WTC11 (cell line): ENCODE measurements at regions not wholly inside any gene's neighbourhood (a gene's known extent, or its start where the extent isn't known, plus 50 kb on each side); places are given as distances from the start of the nearest gene placed in this dataset.

Experiments used
- PRDM15 ChIP-seq: sonication (generic); formaldehyde crosslinking; IDR thresholded peaks from 2 replicates; pipeline ENCODE4 v1.8.0; 2022; ENCODE audit warnings: missing genetic modification reagents
- ZNF121 ChIP-seq: sonication (generic); formaldehyde crosslinking; IDR thresholded peaks from 2 replicates; pipeline ENCODE4 v1.8.0; 2023; ENCODE audit warnings: missing genetic modification reagents
- TF ChIP-seq, protein P1 (sequence below): sonication (generic); formaldehyde crosslinking; IDR thresholded peaks from 2 replicates; pipeline ENCODE4 v1.8.1; 2022; ENCODE audit warnings: low read depth, missing genetic modification reagents, borderline replicate concordance
- TF ChIP-seq, protein P2 (sequence below): fragments of 200-600 bp; IDR thresholded peaks from 2 replicates; pipeline ENCODE4 v1.8.0; 2022; ENCODE audit warnings: antibody characterized with exemption

GRCh38 chr9:13358128-13358527 lies 78.6 kb upstream of the MPDZ start:
- TF ChIP-seq, protein P1, sequence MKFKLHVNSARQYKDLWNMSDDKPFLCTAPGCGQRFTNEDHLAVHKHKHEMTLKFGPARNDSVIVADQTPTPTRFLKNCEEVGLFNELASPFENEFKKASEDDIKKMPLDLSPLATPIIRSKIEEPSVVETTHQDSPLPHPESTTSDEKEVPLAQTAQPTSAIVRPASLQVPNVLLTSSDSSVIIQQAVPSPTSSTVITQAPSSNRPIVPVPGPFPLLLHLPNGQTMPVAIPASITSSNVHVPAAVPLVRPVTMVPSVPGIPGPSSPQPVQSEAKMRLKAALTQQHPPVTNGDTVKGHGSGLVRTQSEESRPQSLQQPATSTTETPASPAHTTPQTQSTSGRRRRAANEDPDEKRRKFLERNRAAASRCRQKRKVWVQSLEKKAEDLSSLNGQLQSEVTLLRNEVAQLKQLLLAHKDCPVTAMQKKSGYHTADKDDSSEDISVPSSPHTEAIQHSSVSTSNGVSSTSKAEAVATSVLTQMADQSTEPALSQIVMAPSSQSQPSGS (CRISPR knock-in tag): no peak
- TF ChIP-seq PRDM15 (CRISPR knock-in tag) (no peak), ZNF121 (CRISPR knock-in tag) (no peak)
- TF ChIP-seq, protein P2, sequence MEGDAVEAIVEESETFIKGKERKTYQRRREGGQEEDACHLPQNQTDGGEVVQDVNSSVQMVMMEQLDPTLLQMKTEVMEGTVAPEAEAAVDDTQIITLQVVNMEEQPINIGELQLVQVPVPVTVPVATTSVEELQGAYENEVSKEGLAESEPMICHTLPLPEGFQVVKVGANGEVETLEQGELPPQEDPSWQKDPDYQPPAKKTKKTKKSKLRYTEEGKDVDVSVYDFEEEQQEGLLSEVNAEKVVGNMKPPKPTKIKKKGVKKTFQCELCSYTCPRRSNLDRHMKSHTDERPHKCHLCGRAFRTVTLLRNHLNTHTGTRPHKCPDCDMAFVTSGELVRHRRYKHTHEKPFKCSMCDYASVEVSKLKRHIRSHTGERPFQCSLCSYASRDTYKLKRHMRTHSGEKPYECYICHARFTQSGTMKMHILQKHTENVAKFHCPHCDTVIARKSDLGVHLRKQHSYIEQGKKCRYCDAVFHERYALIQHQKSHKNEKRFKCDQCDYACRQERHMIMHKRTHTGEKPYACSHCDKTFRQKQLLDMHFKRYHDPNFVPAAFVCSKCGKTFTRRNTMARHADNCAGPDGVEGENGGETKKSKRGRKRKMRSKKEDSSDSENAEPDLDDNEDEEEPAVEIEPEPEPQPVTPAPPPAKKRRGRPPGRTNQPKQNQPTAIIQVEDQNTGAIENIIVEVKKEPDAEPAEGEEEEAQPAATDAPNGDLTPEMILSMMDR: no peak
